ENCODE measurements at regions not wholly inside any gene's neighbourhood (a gene's known extent, or its start where the extent isn't known, plus 50 kb on each side); places are given as distances from the start of the nearest gene placed in this dataset.

- POLR2A ChIA-PET = no interaction called here
- no peak overlapping the region for H3K4me3 Mint-ChIP-seq
Observed at GRCh38 chr3:24905266-24905665, 410.6 kb upstream of the THRB start.

GRCh38 chr3:24907106-24907505, 412.5 kb upstream of the THRB start:
- POLR2A ChIA-PET = no interaction called here
- ATAC-seq (ENCODE audit: low read depth) = no peak
- no peak for DNase-seq
- H3K36me3 Mint-ChIP-seq = no peaks in the 10 kb centered on the region
- H3K4me3 Mint-ChIP-seq = no peak overlapping the region
- no peaks in the 10 kb centered on the region for H3K27me3 Mint-ChIP-seq
- peaks cover 4% of the 10 kb centered on the region for H3K9me3 Mint-ChIP-seq
- no peaks in the 10 kb centered on the region for H3K4me1 Mint-ChIP-seq
- H3K27ac Mint-ChIP-seq = no peak overlapping the region

More at GRCh38 chr3:24905266-24905665, 410.6 kb upstream of the THRB start:
- Mint-ChIP-seq H3K4me1 (no peaks in the 10 kb centered on the region), H3K9me3 (peaks cover 4% of the 10 kb centered on the region), H3K27me3 (no peaks in the 10 kb centered on the region), H3K27ac (no peak overlapping the region), H3K36me3 (no peaks in the 10 kb centered on the region)
- ATAC-seq (ENCODE audit: low read depth) (no peak), DNase-seq (no peak)

DNA sequence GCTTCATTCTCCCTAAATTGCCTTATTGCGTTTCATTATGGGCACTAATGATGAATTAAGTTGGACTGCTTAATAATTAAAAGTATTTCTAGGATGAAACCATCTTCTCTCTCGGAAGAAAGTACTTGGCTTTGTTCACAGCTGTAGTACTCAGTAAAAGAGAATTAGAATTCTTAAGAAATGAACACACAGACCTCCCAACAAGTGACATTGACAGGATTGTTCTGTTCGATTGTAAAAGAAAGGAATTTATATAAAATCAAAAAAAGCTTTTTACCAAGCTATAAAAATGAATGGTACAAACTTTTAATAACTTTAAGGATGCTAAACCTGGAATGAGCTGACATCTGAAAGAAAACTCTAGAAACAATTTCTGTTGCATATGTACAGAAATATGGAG, 416.4 kb upstream of the THRB start:
- no peaks in the 10 kb centered on the region for H3K9me3 Mint-ChIP-seq
- no peak overlapping the region for H3K4me3 Mint-ChIP-seq
- H3K36me3 Mint-ChIP-seq = no peaks in the 10 kb centered on the region
- ATAC-seq (ENCODE audit: low read depth) (no peak), DNase-seq (no peak)
- H3K4me1 Mint-ChIP-seq = no peaks in the 10 kb centered on the region
- POLR2A ChIA-PET = no interaction called here
- no peaks in the 10 kb centered on the region for H3K27me3 Mint-ChIP-seq
- H3K27ac Mint-ChIP-seq = no peak overlapping the region

DNA sequence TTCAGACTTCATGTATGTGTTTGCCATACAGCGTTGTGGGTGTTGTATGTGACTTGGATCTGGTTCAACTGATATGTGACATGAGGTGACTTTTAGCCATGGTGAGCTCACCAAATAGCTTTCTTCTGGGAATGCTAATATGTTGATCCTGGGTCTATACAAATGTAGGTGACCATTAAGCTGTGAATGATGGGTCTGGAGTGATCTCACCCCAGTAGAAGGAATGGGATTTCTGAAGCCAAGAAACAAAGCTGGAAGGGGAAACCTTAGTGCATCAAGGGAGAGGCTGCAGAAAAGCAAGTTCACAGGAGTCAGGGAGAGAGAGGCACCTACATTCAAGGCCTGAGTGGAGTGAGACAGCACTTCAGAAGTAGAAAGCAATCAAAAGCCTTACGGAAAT, 421.0 kb upstream of the THRB start:
- no peak for DNase-seq
- Mint-ChIP-seq H3K36me3 (no peaks in the 10 kb centered on the region), H3K9me3 (no peaks in the 10 kb centered on the region), H3K27ac (no peak overlapping the region), H3K27me3 (no peaks in the 10 kb centered on the region), H3K4me1 (no peaks in the 10 kb centered on the region), H3K4me3 (no peak overlapping the region)
- ATAC-seq (ENCODE audit: low read depth) = no peak
- POLR2A ChIA-PET = no interaction called here

GRCh38 chr3:24917908-24918307, 423.3 kb upstream of the THRB start:
- H3K4me1 Mint-ChIP-seq = no peaks in the 10 kb centered on the region
- POLR2A ChIA-PET = no interaction called here
- ATAC-seq (ENCODE audit: low read depth) (no peak), DNase-seq (no peak)
- no peak overlapping the region for H3K27ac Mint-ChIP-seq
- H3K4me3 Mint-ChIP-seq = no peak overlapping the region
- H3K27me3 Mint-ChIP-seq = no peaks in the 10 kb centered on the region
- H3K36me3 Mint-ChIP-seq = no peaks in the 10 kb centered on the region
- no peaks in the 10 kb centered on the region for H3K9me3 Mint-ChIP-seq

DNA sequence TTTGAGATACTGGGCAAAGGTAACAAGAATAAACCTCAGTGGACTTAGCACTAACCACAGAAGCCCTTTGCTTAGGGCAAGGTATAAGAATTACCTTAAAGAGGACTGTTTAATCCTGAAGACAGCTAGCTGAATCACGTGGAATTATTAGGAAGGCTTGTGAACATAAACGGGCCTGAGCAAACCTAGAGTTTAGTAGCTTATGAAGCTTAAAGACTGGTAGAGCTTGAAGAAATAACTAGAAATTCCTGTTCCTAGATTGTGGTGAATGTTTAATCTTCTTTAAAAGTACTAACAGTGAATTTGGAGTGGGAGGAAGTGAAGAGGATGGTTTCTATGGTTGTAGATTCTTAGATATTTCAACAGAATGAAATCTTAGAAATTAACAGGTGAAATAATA, 428.9 kb upstream of the THRB start:
- ATAC-seq (ENCODE audit: low read depth) (no peak), DNase-seq (no peak)
- no peaks in the 10 kb centered on the region for H3K27me3 Mint-ChIP-seq
- H3K4me3 Mint-ChIP-seq = no peak overlapping the region
- no peaks in the 10 kb centered on the region for H3K36me3 Mint-ChIP-seq
- POLR2A ChIA-PET = no interaction called here
- no peaks in the 10 kb centered on the region for H3K4me1 Mint-ChIP-seq
- no peaks in the 10 kb centered on the region for H3K9me3 Mint-ChIP-seq
- H3K27ac Mint-ChIP-seq = no peak overlapping the region

DNA sequence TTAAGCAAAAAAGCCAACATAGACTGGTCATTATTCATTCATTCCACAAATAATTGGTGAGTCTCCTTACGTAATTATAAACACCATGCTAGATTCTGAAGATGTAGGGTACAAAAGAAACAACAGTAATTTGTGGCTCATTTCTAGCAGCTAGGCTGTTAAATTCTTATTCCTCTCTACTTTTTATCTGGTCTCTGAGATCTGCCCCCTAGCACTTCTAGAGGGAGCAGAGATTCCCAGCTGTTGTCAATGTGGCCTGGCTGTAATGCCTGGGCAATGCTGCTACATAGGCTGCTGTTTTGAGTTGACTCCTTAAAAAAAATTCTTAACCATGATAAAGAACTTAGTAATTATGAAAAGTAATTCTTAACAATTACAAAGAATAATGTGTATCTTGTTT, 434.9 kb upstream of the THRB start:
- POLR2A ChIA-PET = no interaction called here
- no peak overlapping the region for H3K4me3 Mint-ChIP-seq
- H3K9me3 Mint-ChIP-seq = no peaks in the 10 kb centered on the region
- no peaks in the 10 kb centered on the region for H3K27me3 Mint-ChIP-seq
- H3K27ac Mint-ChIP-seq = no peak overlapping the region
- no peak for ATAC-seq (ENCODE audit: low read depth)
- H3K36me3 Mint-ChIP-seq = no peaks in the 10 kb centered on the region
- H3K4me1 Mint-ChIP-seq = no peaks in the 10 kb centered on the region
- DNase-seq = no peak

DNA sequence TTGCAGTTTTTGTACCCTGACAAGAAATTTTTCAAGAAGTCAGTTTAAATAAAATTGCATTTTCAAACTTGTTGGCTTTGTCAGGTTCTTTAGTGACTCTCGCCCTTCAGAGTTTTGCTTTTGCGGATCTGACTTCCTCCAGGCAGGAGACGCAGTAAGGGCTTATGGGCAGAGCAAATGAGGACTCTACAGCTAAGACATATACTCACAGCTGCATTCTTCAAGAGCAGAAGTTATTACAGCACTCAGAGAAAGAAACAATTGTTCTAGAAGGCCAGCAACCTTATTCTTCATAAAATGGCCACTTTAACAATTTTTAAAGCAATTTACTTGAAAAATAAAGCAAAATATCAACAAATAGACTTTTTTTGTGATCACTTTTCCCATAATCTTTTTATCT, 438.8 kb upstream of the THRB start:
- H3K4me3 Mint-ChIP-seq = no peak overlapping the region
- H3K27ac Mint-ChIP-seq = no peak overlapping the region
- POLR2A ChIA-PET = no interaction called here
- DNase-seq = no peak
- H3K36me3 Mint-ChIP-seq = no peaks in the 10 kb centered on the region
- no peak for ATAC-seq (ENCODE audit: low read depth)
- no peaks in the 10 kb centered on the region for H3K9me3 Mint-ChIP-seq
- no peaks in the 10 kb centered on the region for H3K27me3 Mint-ChIP-seq
- no peaks in the 10 kb centered on the region for H3K4me1 Mint-ChIP-seq

DNA sequence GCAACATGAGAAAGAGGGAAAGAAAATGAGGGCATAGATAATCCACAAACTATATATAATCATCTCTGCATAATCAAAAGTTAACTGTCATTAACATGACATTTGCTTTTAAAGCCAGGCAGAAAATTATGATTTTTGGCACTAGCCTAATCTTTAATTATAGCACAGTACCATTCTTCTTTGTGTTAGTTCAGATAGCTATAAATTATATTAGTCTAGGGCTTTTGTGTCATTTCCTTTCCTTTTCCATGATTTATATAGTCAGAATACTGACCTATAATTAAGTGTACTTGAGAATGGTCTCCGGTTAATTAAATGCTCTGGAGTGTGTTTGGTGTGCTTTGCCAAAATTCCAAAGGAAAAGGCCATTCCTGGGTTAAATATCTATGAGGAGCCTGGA, 441.9 kb upstream of the THRB start:
- H3K4me3 Mint-ChIP-seq = no peak overlapping the region

GRCh38 chr3:24937228-24937627, 442.6 kb upstream of the THRB start:
- no peaks in the 10 kb centered on the region for H3K4me1 Mint-ChIP-seq
- DNase-seq = no peak
- peaks cover 1% of the 10 kb centered on the region for H3K9me3 Mint-ChIP-seq
- H3K27me3 Mint-ChIP-seq = no peaks in the 10 kb centered on the region
- POLR2A ChIA-PET = no interaction called here
- no peak for ATAC-seq (ENCODE audit: low read depth)
- H3K27ac Mint-ChIP-seq = no peak overlapping the region
- no peaks in the 10 kb centered on the region for H3K36me3 Mint-ChIP-seq
- no peak overlapping the region for H3K4me3 Mint-ChIP-seq

More for the DNA sequence above, 441.9 kb upstream of the THRB start:
- no peak overlapping the region for H3K27ac Mint-ChIP-seq
- ATAC-seq (ENCODE audit: low read depth) (no peak), DNase-seq (no peak)
- no peaks in the 10 kb centered on the region for H3K9me3 Mint-ChIP-seq
- no peaks in the 10 kb centered on the region for H3K36me3 Mint-ChIP-seq
- no peaks in the 10 kb centered on the region for H3K27me3 Mint-ChIP-seq
- no peaks in the 10 kb centered on the region for H3K4me1 Mint-ChIP-seq
- POLR2A ChIA-PET = no interaction called here

DNA sequence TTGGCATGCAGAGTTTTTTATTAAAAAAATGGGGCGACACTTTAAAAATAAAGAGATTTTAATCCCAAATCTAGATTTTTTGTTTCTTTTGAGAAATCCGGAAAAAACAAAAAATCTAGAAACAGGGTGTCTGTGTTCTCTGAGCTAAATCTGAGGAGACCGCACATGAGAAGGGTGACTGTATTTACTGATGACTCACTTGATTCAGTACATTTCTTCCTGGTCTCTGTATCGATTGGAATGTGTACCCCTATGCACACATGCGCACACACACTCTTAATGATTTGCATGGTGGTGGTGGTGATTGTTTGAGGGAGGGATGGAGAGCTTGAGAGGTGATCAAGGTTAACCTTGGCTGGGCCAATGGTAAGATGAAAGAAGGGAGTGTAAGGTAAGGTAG, 443.1 kb upstream of the THRB start:
- POLR2A ChIA-PET = no interaction called here
- Mint-ChIP-seq H3K27me3 (no peaks in the 10 kb centered on the region), H3K9me3 (peaks cover 1% of the 10 kb centered on the region), H3K4me3 (no peak overlapping the region), H3K27ac (no peak overlapping the region), H3K36me3 (no peaks in the 10 kb centered on the region), H3K4me1 (no peaks in the 10 kb centered on the region)
- ATAC-seq (ENCODE audit: low read depth) (no peak), DNase-seq (no peak)

DNA sequence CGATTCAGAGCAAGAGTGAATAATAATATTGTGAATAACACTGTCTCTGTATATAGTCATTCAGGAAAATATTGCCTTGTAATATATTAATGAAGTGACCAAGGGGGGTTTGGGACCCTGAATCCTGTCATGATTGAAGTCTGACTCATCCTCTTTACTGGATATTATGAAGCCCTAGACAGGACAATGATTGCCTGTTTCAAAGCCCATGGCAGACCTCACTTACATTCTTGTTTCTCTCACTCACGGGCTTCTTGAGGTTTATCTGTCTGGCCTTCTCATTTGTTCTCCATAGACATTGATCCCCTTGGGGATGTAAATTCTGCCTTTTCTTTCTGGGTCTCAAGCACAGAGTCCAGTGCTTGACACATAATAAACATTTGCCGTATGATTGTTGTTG, 449.3 kb upstream of the THRB start:
- H3K4me1 Mint-ChIP-seq = no peaks in the 10 kb centered on the region
- POLR2A ChIA-PET = no interaction called here
- H3K4me3 Mint-ChIP-seq = no peak overlapping the region
- ATAC-seq (ENCODE audit: low read depth) (no peak), DNase-seq (no peak)
- H3K27ac Mint-ChIP-seq = no peak overlapping the region
- no peaks in the 10 kb centered on the region for H3K36me3 Mint-ChIP-seq
- peaks cover 3% of the 10 kb centered on the region for H3K9me3 Mint-ChIP-seq
- H3K27me3 Mint-ChIP-seq = no peaks in the 10 kb centered on the region

DNA sequence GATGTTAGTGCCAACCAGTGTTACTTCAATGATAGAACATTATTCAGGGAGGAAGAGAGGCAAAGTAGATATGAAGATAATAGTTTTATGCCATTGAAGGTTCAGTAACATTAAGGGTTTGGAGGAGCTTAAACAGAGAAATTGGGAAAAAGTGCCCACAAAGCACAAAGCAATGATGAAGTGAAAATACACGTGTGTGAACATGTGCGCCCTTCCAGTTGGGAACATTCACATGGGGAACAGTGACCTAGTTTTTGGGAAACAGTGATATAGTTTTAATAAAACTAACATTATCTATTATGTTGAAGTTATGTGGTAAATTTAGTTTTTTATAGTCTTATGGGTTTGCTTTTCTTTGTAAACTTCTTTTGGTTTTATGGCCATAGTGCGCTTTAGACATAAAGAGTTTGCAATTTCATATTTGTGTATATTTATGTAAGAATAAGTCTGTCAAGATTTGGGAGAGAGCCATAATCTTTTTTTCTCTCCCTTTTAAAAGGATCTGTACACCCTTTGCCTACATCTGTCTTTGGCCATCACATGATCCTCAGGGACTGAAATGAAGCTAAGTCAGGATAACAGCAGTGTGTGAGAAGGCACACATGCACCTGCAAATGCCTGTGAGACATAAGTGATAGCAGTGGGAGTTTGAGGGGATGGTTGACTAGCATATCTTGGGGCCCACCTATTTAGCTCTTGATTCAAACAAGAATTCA, 450.3 kb upstream of the THRB start:
- POLR2A ChIA-PET = no interaction called here
- no peaks in the 10 kb centered on the region for H3K36me3 Mint-ChIP-seq
- H3K27me3 Mint-ChIP-seq = no peaks in the 10 kb centered on the region
- DNase-seq (no peak), ATAC-seq (ENCODE audit: low read depth) (no peak)
- H3K27ac Mint-ChIP-seq = no peak overlapping the region
- H3K9me3 Mint-ChIP-seq = peaks cover 3% of the 10 kb centered on the region
- no peaks in the 10 kb centered on the region for H3K4me1 Mint-ChIP-seq
- H3K4me3 Mint-ChIP-seq = no peak overlapping the region

- DNase-seq (no peak), ATAC-seq (ENCODE audit: low read depth) (no peak)
- peaks cover 2% of the 10 kb centered on the region for H3K27me3 Mint-ChIP-seq
- H3K4me1 Mint-ChIP-seq = no peaks in the 10 kb centered on the region
- no peak overlapping the region for H3K4me3 Mint-ChIP-seq
- POLR2A ChIA-PET = no interaction called here
- no peak overlapping the region for H3K27ac Mint-ChIP-seq
- H3K9me3 Mint-ChIP-seq = peaks cover 3% of the 10 kb centered on the region
- no peaks in the 10 kb centered on the region for H3K36me3 Mint-ChIP-seq
Observed at GRCh38 chr3:24945563-24945962, 450.9 kb upstream of the THRB start.

DNA sequence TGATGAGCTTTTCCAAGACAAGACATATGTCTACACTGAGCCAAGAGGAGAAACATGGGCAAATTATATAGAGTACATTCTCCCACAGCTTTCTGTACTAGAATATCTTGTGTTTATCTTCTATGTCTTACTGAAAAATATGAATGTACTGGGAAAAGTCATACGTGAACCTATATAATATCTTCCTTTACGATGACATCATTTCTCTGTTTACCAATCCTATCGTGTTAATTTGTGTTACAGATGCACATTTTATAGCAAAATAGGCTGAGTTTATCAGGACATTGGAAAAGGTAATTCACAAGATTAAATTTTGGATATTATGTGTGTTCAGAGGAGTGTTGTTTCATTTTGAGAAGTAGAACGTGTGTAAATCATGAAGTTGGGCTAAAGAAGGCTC, 452.5 kb upstream of the THRB start:
- ATAC-seq (ENCODE audit: low read depth) (no peak), DNase-seq (no peak)
- no peak overlapping the region for H3K27ac Mint-ChIP-seq
- peaks cover 2% of the 10 kb centered on the region for H3K27me3 Mint-ChIP-seq
- no peaks in the 10 kb centered on the region for H3K36me3 Mint-ChIP-seq
- H3K9me3 Mint-ChIP-seq = peaks cover 2% of the 10 kb centered on the region
- POLR2A ChIA-PET = no interaction called here
- no peaks in the 10 kb centered on the region for H3K4me1 Mint-ChIP-seq
- no peak overlapping the region for H3K4me3 Mint-ChIP-seq
